ENCODE measurements at regions not wholly inside any gene's neighbourhood (a gene's known extent, or its start where the extent isn't known, plus 50 kb on each side); places are given as distances from the start of the nearest gene placed in this dataset.

DNA sequence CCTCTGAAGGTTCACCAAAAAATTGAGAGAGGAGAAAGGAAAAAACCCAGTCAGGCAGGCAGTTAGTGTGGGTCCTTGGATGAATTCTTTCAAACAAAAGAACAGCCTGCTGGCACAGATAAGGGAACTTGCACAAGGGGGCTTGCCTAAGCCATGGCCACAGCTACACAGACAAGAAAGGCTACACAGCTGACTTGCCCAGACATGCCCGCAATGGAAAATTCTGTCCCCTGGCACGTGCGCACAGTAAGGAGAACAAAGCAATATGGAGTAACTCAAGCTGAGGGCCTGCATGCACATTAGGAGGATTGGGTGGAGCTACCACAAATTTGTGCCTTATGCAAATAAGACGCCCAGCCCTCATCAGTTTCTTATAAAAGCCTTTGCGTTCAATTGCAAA, 512.5 kb upstream of the HTR2C start (continued):
- TF ChIP-seq, protein P1, sequence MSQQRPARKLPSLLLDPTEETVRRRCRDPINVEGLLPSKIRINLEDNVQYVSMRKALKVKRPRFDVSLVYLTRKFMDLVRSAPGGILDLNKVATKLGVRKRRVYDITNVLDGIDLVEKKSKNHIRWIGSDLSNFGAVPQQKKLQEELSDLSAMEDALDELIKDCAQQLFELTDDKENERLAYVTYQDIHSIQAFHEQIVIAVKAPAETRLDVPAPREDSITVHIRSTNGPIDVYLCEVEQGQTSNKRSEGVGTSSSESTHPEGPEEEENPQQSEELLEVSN (IDR thresholded peaks at IDR 0.05; ENCODE audit: borderline replicate concordance in 1 of 2, extremely low read depth in 1 of 2, insufficient read depth in 1 of 2, insufficient read length in 1 of 2, low read depth in 1 of 2, low read length in 1 of 2, poor library complexity in 1 of 2, severe bottlenecking in 1 of 2): peak in 1 of 2 experiments; percentile 23
- TF ChIP-seq, protein P2, sequence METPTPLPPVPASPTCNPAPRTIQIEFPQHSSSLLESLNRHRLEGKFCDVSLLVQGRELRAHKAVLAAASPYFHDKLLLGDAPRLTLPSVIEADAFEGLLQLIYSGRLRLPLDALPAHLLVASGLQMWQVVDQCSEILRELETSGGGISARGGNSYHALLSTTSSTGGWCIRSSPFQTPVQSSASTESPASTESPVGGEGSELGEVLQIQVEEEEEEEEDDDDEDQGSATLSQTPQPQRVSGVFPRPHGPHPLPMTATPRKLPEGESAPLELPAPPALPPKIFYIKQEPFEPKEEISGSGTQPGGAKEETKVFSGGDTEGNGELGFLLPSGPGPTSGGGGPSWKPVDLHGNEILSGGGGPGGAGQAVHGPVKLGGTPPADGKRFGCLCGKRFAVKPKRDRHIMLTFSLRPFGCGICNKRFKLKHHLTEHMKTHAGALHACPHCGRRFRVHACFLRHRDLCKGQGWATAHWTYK (CRISPR knock-in tag; IDR thresholded peaks at IDR 0.05): 0 out of 2 replicates have a peak, but pooled peaks have one; percentile 45
- TF ChIP-seq ZNF589 (CRISPR knock-in tag; IDR thresholded peaks at IDR 0.05; ENCODE audit: low read depth) (peak; percentile 59; the same call in 1 of the 2 replicates), TAL1 (IDR thresholded peaks at IDR 0.05) (peak; percentile 42; the same call in 1 of the 2 replicates), POLR2AphosphoS2 (IDR thresholded peaks at IDR 0.05; ENCODE audit: low read length) (no peak), ZBED1 (IDR thresholded peaks at IDR 0.05) (no peak), ETV1 (tag; conservative IDR thresholded peaks at IDR 0.05; ENCODE audit: low read depth) (no peak), SMAD4 (CRISPR knock-in tag; conservative IDR thresholded peaks at IDR 0.05) (peak; percentile 87), CTBP1 (IDR thresholded peaks at IDR 0.05; ENCODE audit: borderline replicate concordance) (no peak), TEAD2 (tag; IDR thresholded peaks at IDR 0.05) (peak; percentile 76), ZFP36 (IDR thresholded peaks at IDR 0.05; ENCODE audit: low read depth, low read length, partially characterized antibody) (peak; percentile 30), TCF3 (CRISPR knock-in tag; IDR thresholded peaks at IDR 0.05) (peak; percentile 62), OTX1 (CRISPR knock-in tag; IDR thresholded peaks at IDR 0.05) (0 out of 2 replicates have a peak, but pooled peaks have one; percentile 26), TCFL5 (CRISPR knock-in tag; conservative IDR thresholded peaks at IDR 0.05) (0 out of 2 replicates have a peak, but pooled peaks have one; percentile 28)
- TF ChIP-seq, protein P3, sequence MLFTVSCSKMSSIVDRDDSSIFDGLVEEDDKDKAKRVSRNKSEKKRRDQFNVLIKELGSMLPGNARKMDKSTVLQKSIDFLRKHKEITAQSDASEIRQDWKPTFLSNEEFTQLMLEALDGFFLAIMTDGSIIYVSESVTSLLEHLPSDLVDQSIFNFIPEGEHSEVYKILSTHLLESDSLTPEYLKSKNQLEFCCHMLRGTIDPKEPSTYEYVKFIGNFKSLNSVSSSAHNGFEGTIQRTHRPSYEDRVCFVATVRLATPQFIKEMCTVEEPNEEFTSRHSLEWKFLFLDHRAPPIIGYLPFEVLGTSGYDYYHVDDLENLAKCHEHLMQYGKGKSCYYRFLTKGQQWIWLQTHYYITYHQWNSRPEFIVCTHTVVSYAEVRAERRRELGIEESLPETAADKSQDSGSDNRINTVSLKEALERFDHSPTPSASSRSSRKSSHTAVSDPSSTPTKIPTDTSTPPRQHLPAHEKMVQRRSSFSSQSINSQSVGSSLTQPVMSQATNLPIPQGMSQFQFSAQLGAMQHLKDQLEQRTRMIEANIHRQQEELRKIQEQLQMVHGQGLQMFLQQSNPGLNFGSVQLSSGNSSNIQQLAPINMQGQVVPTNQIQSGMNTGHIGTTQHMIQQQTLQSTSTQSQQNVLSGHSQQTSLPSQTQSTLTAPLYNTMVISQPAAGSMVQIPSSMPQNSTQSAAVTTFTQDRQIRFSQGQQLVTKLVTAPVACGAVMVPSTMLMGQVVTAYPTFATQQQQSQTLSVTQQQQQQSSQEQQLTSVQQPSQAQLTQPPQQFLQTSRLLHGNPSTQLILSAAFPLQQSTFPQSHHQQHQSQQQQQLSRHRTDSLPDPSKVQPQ (CRISPR knock-in tag; IDR thresholded peaks at IDR 0.05; ENCODE audit: borderline replicate concordance): 0 out of 2 replicates have a peak, but pooled peaks have one; percentile 41
- TF ChIP-seq, protein P4, sequence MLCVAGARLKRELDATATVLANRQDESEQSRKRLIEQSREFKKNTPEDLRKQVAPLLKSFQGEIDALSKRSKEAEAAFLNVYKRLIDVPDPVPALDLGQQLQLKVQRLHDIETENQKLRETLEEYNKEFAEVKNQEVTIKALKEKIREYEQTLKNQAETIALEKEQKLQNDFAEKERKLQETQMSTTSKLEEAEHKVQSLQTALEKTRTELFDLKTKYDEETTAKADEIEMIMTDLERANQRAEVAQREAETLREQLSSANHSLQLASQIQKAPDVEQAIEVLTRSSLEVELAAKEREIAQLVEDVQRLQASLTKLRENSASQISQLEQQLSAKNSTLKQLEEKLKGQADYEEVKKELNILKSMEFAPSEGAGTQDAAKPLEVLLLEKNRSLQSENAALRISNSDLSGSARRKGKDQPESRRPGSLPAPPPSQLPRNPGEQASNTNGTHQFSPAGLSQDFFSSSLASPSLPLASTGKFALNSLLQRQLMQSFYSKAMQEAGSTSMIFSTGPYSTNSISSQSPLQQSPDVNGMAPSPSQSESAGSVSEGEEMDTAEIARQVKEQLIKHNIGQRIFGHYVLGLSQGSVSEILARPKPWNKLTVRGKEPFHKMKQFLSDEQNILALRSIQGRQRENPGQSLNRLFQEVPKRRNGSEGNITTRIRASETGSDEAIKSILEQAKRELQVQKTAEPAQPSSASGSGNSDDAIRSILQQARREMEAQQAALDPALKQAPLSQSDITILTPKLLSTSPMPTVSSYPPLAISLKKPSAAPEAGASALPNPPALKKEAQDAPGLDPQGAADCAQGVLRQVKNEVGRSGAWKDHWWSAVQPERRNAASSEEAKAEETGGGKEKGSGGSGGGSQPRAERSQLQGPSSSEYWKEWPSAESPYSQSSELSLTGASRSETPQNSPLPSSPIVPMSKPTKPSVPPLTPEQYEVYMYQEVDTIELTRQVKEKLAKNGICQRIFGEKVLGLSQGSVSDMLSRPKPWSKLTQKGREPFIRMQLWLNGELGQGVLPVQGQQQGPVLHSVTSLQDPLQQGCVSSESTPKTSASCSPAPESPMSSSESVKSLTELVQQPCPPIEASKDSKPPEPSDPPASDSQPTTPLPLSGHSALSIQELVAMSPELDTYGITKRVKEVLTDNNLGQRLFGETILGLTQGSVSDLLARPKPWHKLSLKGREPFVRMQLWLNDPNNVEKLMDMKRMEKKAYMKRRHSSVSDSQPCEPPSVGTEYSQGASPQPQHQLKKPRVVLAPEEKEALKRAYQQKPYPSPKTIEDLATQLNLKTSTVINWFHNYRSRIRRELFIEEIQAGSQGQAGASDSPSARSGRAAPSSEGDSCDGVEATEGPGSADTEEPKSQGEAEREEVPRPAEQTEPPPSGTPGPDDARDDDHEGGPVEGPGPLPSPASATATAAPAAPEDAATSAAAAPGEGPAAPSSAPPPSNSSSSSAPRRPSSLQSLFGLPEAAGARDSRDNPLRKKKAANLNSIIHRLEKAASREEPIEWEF (CRISPR knock-in tag; IDR thresholded peaks at IDR 0.05): peak; percentile 70; the same call in 1 of the 2 replicates
- TF ChIP-seq, protein P5, sequence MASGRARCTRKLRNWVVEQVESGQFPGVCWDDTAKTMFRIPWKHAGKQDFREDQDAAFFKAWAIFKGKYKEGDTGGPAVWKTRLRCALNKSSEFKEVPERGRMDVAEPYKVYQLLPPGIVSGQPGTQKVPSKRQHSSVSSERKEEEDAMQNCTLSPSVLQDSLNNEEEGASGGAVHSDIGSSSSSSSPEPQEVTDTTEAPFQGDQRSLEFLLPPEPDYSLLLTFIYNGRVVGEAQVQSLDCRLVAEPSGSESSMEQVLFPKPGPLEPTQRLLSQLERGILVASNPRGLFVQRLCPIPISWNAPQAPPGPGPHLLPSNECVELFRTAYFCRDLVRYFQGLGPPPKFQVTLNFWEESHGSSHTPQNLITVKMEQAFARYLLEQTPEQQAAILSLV (tag; IDR thresholded peaks at IDR 0.05): 0 out of 2 replicates have a peak, but pooled peaks have one; percentile 28

All from K562 (cell line).